GM18519 (cell line): ENCODE measurements at regions not wholly inside any gene's neighbourhood (a gene's known extent, or its start where the extent isn't known, plus 50 kb on each side); places are given as distances from the start of the nearest gene placed in this dataset.
A peak's percentile ranks its signal among the peaks of the same experiment; 100 is the strongest.
"Not testable (repeated sequence)": the region's sequence is repeated elsewhere in the genome, so short reads cannot be mapped to it uniquely, and the experiment has no call there.

Experiments used
- ATAC-seq: cut with Tn5 transposase; IDR thresholded peaks from one replicate; pipeline ENCODE4 v1.9.1; 2021; ENCODE audit warnings: mild to moderate bottlenecking, moderate library complexity; ENCODE audit not compliant: unreplicated experiment, low FRiP score

- no peak for ATAC-seq
These were observed 227.2 kb downstream of the SLCO4C1 start for GRCh38 chr5:102068870-102069269.

- ATAC-seq = no peak
These were observed 246.6 kb downstream of the SLCO4C1 start for GRCh38 chr5:102049517-102049916.

GRCh38 chr5:102048940-102049339, 247.1 kb downstream of the SLCO4C1 start:
- ATAC-seq = no peak

- ATAC-seq = not testable (repeated sequence)
These were observed 249.0 kb downstream of the SLCO4C1 start for GRCh38 chr5:102047073-102047472.

- ATAC-seq = no peak
These were observed 255.8 kb downstream of the SLCO4C1 start for GRCh38 chr5:102040326-102040725.

GRCh38 chr5:102036927-102037326, 259.2 kb downstream of the SLCO4C1 start:
- ATAC-seq = no peak

- ATAC-seq = no peak
These were observed 264.4 kb downstream of the SLCO4C1 start for GRCh38 chr5:102031711-102032110.

GRCh38 chr5:102018690-102019089, 277.4 kb downstream of the SLCO4C1 start:
- no peak for ATAC-seq

GRCh38 chr5:102018279-102018678, 277.8 kb downstream of the SLCO4C1 start:
- ATAC-seq = no peak

- ATAC-seq = no peak
These were observed 281.7 kb downstream of the SLCO4C1 start for GRCh38 chr5:102014371-102014770.

GRCh38 chr5:102010644-102011043, 285.4 kb downstream of the SLCO4C1 start:
- no peak for ATAC-seq

GRCh38 chr5:101997235-101997634, 298.8 kb downstream of the SLCO4C1 start:
- ATAC-seq = no peak

- ATAC-seq = no peak
These were observed 300.5 kb downstream of the SLCO4C1 start for GRCh38 chr5:101995585-101995984.

GRCh38 chr5:101991486-101991885, 304.6 kb downstream of the SLCO4C1 start:
- no peak for ATAC-seq

GRCh38 chr5:101989659-101990058, 306.4 kb downstream of the SLCO4C1 start:
- ATAC-seq = no peak

GRCh38 chr5:101977729-101978345, 318.2 kb downstream of the SLCO4C1 start:
- ATAC-seq = peak; percentile 98

- no peak for ATAC-seq
These were observed 319.2 kb downstream of the SLCO4C1 start for GRCh38 chr5:101976933-101977332.

- no peak for ATAC-seq
These were observed 326.3 kb downstream of the SLCO4C1 start for GRCh38 chr5:101969742-101970141.

GRCh38 chr5:101966476-101966875, 329.6 kb downstream of the SLCO4C1 start:
- ATAC-seq = no peak

GRCh38 chr5:101955891-101956290, 340.2 kb downstream of the SLCO4C1 start:
- no peak for ATAC-seq

- no peak for ATAC-seq
These were observed 346.1 kb downstream of the SLCO4C1 start for GRCh38 chr5:101950019-101950418.

GRCh38 chr5:101948615-101949014, 347.5 kb downstream of the SLCO4C1 start:
- no peak for ATAC-seq

- no peak for ATAC-seq
These were observed 352.3 kb downstream of the SLCO4C1 start for GRCh38 chr5:101943784-101944183.
